HEK293T (cell line): ENCODE measurements at regions not wholly inside any gene's neighbourhood (a gene's known extent, or its start where the extent isn't known, plus 50 kb on each side); places are given as distances from the start of the nearest gene placed in this dataset.
"Not testable (repeated sequence)": the region's sequence is repeated elsewhere in the genome, so short reads cannot be mapped to it uniquely, and the experiment has no call there.

Experiments
- CTCF ChIA-PET: fragments of 350-600 bp; formaldehyde crosslinking; extraction: SDS; loops from one replicate; lab custom pipeline; 2021; ENCODE audit warnings: antibody characterized with exemption, inconsistent platforms; lab: Yijun Ruan, JAX
- POLR2A ChIA-PET: fragments of 350-600 bp; formaldehyde crosslinking; extraction: SDS; loops from one replicate; lab custom pipeline; 2020; ENCODE audit warnings: antibody characterized with exemption, inconsistent platforms; lab: Yijun Ruan, JAX
- DNase-seq: peaks from one replicate; pipeline ENCODE4 v3.0.0; 2012; ENCODE audit warnings: mixed read lengths; ENCODE audit errors: extremely low spot score
- ARNT ChIP-seq: fragments of 450-650 bp; IDR thresholded peaks from 2 replicates; pipeline ENCODE4 v1.6.1; 2017; ENCODE audit warnings: mild to moderate bottlenecking
- BHLHE40 ChIP-seq: fragments of 450-650 bp; IDR thresholded peaks from 2 replicates; pipeline ENCODE4 v1.6.1; 2016; ENCODE audit warnings: mild to moderate bottlenecking, moderate library complexity, borderline replicate concordance
- CTBP1 ChIP-seq: fragments of 450-650 bp; IDR thresholded peaks from 2 replicates; pipeline ENCODE4 v1.6.1; 2016; ENCODE audit warnings: borderline replicate concordance
- ELF4 ChIP-seq: fragments of 450-650 bp; IDR thresholded peaks from 2 replicates; pipeline ENCODE4 v1.6.1; 2017; ENCODE audit warnings: antibody characterized with exemption
- FOXA1 ChIP-seq: fragments of 450-650 bp; IDR thresholded peaks from 2 replicates; pipeline ENCODE4 v1.6.1; 2016; ENCODE audit warnings: mild to moderate bottlenecking
- FOXK2 ChIP-seq: fragments of 450-650 bp; IDR thresholded peaks from 2 replicates; pipeline ENCODE4 v1.6.1; 2016; ENCODE audit warnings: mild to moderate bottlenecking
- FOXM1 ChIP-seq: fragments of 450-650 bp; IDR thresholded peaks from 2 replicates; pipeline ENCODE4 v1.6.1; 2017; ENCODE audit warnings: mild to moderate bottlenecking, borderline replicate concordance
- HDGF ChIP-seq: fragments of 450-650 bp; IDR thresholded peaks from 2 replicates; pipeline ENCODE4 v1.6.1; 2017; ENCODE audit warnings: antibody characterized with exemption, borderline replicate concordance
- L3MBTL2 ChIP-seq: fragments of 450-650 bp; conservative IDR thresholded peaks from 2 replicates; pipeline ENCODE4 v1.6.1; 2016; ENCODE audit warnings: mild to moderate bottlenecking
- LEF1 ChIP-seq: fragments of 450-650 bp; IDR thresholded peaks from 2 replicates; pipeline ENCODE4 v1.6.1; 2017; ENCODE audit warnings: mild to moderate bottlenecking, borderline replicate concordance
- NFRKB ChIP-seq: fragments of 450-650 bp; IDR thresholded peaks from 2 replicates; pipeline ENCODE4 v1.6.1; 2016; ENCODE audit warnings: mild to moderate bottlenecking, moderate library complexity
- PKNOX1 ChIP-seq: fragments of 450-650 bp; IDR thresholded peaks from 2 replicates; pipeline ENCODE4 v1.6.1; 2016
- SP1 ChIP-seq: fragments of 450-650 bp; IDR thresholded peaks from 2 replicates; pipeline ENCODE4 v1.6.1; 2017
- SUZ12 ChIP-seq: fragments of 450-650 bp; IDR thresholded peaks from 2 replicates; pipeline ENCODE4 v1.6.1; 2016; ENCODE audit warnings: mild to moderate bottlenecking
- TARDBP ChIP-seq: fragments of 450-650 bp; IDR thresholded peaks from 2 replicates; pipeline ENCODE4 v1.6.1; 2016
- ZNF384 ChIP-seq: fragments of 450-650 bp; IDR thresholded peaks from 2 replicates; pipeline ENCODE4 v1.6.1; 2016

- no peak for DNase-seq
- TF ChIP-seq FOXK2 (no peak), L3MBTL2 (no peak), SP1 (no peak), FOXM1 (no peak), ZNF384 (no peak), FOXA1 (no peak), ARNT (no peak), SUZ12 (no peak), TARDBP (no peak), BHLHE40 (no peak), HDGF (no peak), NFRKB (no peak), ELF4 (no peak), PKNOX1 (no peak)
- ChIA-PET POLR2A (no interaction called here), CTCF (no interaction called here)
Measured at GRCh38 chrX:35557916-35558315, 240.2 kb upstream of the MAGEB16 start.

- ChIA-PET POLR2A (no interaction called here), CTCF (no interaction called here)
- TF ChIP-seq SP1 (no peak), HDGF (no peak), FOXA1 (no peak), NFRKB (no peak)
- no peak for DNase-seq
Measured at GRCh38 chrX:35561985-35562384, 236.2 kb upstream of the MAGEB16 start.

DNA sequence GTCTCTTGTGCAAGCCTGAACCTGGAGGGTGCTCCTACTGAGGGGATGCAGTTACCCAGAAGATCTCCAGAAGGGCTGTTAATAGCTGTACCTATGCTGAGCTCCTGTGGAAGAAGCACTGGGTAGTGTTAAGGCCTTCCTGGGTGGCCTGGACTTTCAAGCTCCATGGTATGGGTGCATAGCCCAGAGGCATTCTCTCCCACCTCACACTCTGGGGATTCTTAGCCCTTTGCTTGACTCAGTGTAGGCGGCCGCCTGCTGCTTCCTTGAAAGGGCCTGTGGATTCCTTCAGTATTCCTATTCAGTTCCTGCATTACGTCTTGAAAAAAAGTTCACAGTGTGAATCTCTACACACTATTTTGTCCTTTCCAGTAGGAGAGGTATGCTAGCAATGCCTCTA lies 235.7 kb upstream of the MAGEB16 start:
- DNase-seq = no peak
- ChIA-PET POLR2A (no interaction called here), CTCF (no interaction called here)
- TF ChIP-seq ELF4 (no peak), L3MBTL2 (no peak), NFRKB (no peak), FOXK2 (no peak), ARNT (no peak), BHLHE40 (no peak), TARDBP (no peak), FOXA1 (no peak)

GRCh38 chrX:35590210-35590609 lies 207.9 kb upstream of the MAGEB16 start:
- CTCF ChIA-PET = no interaction called here
- DNase-seq = no peak
- TF ChIP-seq ELF4 (no peak), LEF1 (no peak), SUZ12 (no peak), FOXK2 (no peak), ZNF384 (no peak), ARNT (no peak), L3MBTL2 (no peak), FOXM1 (no peak), SP1 (no peak), FOXA1 (no peak), CTBP1 (no peak), HDGF (no peak), BHLHE40 (no peak), TARDBP (no peak), NFRKB (no peak), PKNOX1 (no peak)

GRCh38 chrX:35611562-35611961 lies 186.6 kb upstream of the MAGEB16 start:
- POLR2A ChIA-PET, CTCF ChIA-PET, DNase-seq: not testable (repeated sequence)

More at GRCh38 chrX:35590210-35590609, 207.9 kb upstream of the MAGEB16 start:
- POLR2A ChIA-PET = no interaction called here

DNA sequence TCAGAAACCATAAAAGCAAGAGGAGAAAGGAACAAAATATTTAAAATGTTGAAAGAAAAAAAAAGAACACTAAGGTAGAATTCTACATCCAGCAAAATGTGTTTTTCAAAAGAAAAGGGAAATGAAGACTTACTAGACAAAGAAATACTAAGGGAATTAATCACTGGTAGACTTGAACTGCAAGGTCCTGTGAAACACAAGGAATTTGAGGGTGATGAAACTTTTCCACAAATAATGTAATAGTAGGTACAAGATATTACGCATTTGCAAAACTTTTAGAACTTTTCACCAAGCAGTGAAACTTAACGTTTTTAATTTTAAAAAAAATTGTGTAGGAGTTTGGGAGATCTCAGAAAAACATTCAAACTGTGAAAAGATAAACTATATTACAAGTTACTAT lies 180.3 kb upstream of the MAGEB16 start:
- CTCF ChIA-PET = no interaction called here
- TF ChIP-seq SP1 (no peak), SUZ12 (no peak), ARNT (no peak), CTBP1 (no peak), PKNOX1 (no peak), BHLHE40 (no peak), FOXA1 (no peak), ZNF384 (no peak), FOXK2 (no peak), NFRKB (no peak), TARDBP (no peak), HDGF (no peak), ELF4 (no peak)
- POLR2A ChIA-PET = no interaction called here
- DNase-seq = no peak

DNA sequence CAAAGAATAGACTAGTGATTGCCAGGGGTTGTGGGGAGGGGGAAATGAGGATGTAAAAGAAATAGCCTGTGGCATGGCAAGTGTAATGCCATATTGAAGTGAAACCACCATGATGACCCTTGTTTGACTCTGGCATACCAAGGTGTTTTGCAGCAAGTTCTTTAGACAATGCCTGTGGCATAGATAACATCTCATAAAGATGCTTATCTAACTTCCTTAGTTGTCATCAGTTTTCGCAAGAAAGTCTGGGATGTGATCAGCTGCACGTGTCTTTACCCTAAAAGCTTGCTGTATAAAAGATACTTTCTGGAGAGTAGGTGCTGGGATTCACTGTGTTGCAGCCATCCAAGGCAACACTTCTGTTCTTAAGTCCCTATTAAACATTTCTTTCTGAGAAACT lies 176.1 kb upstream of the MAGEB16 start:
- CTCF ChIA-PET = no interaction called here
- POLR2A ChIA-PET = no interaction called here
- TF ChIP-seq L3MBTL2 (no peak), NFRKB (no peak), HDGF (no peak), ZNF384 (no peak), FOXA1 (no peak), FOXK2 (no peak), PKNOX1 (no peak), ARNT (no peak), BHLHE40 (no peak), CTBP1 (no peak), SUZ12 (no peak), LEF1 (no peak), SP1 (no peak), ELF4 (no peak), TARDBP (no peak), FOXM1 (no peak)
- no peak for DNase-seq
